Gastroesophageal sphincter (tissue), 3 donors: ENCODE measurements at regions not wholly inside any gene's neighbourhood (a gene's known extent, or its start where the extent isn't known, plus 50 kb on each side); places are given as distances from the start of the nearest gene placed in this dataset.

Source experiments
- CTCF ChIP-seq, 4 experiments: fragments of 200-600 bp in 2 of 4; fragments of 450-650 bp in 2 of 4; sonication (generic) in 1 of 4; IDR thresholded peaks; one replicate each; pipeline ENCODE4 v1.5.1; 2017 to 2019; ENCODE audit warnings: antibody characterized with exemption in 4 of 4, mild to moderate bottlenecking in 2 of 4, moderate library complexity in 2 of 4
- EP300 ChIP-seq: sonication (generic); formaldehyde crosslinking; IDR thresholded peaks from one replicate; pipeline ENCODE4 v1.6.1; 2017; ENCODE audit warnings: antibody characterized with exemption, mild to moderate bottlenecking
- POLR2A ChIP-seq, 2 donors: fragments of 450-650 bp; IDR thresholded peaks; one replicate each; pipeline ENCODE4 v1.6.1; 2017; ENCODE audit warnings: antibody characterized with exemption in 2 of 2, mild to moderate bottlenecking in 2 of 2, moderate library complexity in 1 of 2
- POLR2AphosphoS5 ChIP-seq: sonication (generic); formaldehyde crosslinking; IDR thresholded peaks from one replicate; pipeline ENCODE4 v1.6.1; 2017; ENCODE audit warnings: antibody characterized with exemption

GRCh38 chr2:195594919-195595694 lies 61.9 kb upstream of the SLC39A10 start:
- TF ChIP-seq CTCF (IDR thresholded peaks at IDR 0.05) (no peak), POLR2AphosphoS5 (no peak), POLR2A (IDR thresholded peaks at IDR 0.05) (no peak), EP300 (no peak)
